CD4-positive, alpha-beta T cell treated with Interleukin-6 at 100 ng/mL for 8 hours (primary cell): ENCODE measurements at regions not wholly inside any gene's neighbourhood (a gene's known extent, or its start where the extent isn't known, plus 50 kb on each side); places are given as distances from the start of the nearest gene placed in this dataset.

ENCODE experiments used
- DNase-seq: peaks from one replicate; pipeline ENCODE4 v3.0.0-alpha.2; 2020; ENCODE audit warnings: mixed read lengths, low spot score

DNA sequence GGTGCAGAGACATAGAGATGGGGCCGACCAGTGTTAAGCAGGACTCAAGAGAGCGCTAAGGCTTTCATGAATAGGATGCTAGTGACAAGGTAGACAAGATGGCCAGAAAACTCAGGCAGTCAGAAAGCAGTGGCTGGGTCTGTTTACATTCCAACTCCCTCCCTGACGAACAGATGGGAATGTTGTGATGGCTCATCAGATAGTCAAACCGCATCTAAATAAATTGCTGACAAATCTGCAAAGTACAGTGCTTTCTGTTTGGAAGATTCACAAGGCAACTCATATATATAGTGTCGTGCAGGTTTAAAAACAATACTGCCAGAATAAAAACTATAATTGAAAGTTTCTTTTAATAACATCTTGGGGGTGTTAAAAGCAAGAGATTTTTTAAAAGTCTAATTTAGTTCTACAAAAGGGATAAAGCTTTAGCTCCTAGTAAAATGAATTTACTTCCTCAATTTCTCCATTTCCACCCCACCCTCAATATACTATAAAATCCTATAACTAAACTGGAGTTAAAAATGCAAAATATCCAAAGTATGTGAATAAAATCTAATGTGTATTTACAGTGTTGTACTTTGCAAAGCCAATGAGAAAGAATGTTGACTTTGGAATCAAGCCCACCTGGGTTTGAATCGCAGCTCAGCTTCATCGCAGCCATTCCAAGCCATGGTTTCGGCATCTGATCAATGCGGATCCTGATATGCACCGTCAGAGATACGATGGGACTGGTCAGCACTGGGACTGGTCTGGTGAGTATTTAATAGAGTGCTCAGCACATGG lies 247.3 kb upstream of the PDE10A start:
- no peak for DNase-seq

DNA sequence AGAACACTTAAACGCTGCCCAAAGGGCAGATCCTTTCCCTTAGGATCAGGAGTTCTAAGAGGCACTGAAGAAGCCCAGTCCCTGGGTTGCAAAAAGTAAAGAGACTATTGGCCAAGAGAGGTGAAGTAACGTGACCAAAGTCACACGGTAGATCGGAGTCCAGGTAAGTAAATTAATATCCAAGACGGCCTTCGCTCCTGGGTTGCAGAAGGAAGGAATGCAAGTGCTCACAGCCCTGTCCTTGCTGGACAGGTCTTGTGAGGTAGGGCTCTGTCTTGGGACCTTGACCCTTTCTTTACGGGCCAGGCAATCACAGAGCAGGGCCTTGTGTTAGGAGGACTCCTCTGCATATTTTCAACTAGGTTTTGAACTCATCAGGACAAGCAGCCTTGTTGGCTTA lies 243.7 kb upstream of the PDE10A start:
- DNase-seq, result no peak

DNA sequence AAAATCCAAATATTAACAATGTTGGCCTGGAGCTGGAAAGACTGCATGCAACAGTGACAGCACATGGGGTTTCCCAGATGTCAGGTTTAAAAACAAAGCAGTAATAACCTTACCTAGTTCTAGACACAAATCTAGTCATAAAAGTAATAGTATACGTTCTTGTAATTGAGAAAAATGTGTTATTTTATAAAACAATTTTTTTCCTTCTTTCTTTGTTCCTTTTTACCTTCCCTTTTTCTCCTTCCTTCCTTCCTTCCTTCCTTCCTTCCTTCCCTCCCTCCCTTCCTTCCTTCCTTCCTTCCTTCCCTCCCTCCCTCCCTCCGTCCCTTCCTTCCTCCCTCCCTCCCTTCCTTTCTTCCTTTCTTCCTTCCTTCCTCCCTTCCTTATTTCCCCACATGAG lies 242.7 kb upstream of the PDE10A start:
- DNase-seq, result no peak

DNA sequence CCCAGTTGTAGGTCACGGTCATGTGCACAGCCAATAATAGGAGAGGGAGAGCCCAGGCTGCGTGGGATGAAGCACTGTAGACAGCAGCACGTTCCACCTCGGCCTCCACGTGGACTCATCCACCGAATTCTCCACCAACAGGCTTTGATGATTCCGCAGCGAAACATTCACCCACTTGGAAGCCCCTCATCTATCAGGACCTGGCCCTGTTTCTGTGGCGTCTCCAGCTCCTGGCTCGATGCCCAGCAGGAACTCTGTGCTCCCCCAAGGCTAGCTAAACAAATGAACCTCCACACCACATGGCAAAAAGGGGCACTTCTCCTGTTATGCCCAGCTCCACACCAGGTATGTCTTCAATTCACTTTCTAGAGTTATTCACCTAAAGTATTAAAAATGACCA lies 237.9 kb upstream of the PDE10A start:
- no peak for DNase-seq

DNA sequence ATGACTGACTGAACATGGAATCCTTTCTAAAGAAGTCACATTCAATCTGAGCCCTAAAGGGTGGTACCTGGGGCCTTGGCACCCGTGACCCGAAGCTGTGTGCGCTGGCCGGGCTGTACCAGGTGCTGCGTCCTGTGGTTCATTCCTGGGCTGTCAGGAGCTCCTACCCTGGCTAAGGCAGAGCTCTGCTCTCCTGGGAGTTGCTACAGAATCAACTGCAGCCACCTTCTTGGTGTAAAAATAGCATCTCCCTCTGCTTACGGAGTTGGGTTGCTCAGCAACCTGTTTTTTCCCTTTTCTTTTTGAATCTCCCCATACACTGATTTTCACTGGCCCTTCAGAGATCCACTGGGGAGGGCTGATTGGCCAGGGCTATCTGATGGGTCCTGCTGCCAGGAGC lies 236.6 kb upstream of the PDE10A start:
- DNase-seq, result no peak

DNA sequence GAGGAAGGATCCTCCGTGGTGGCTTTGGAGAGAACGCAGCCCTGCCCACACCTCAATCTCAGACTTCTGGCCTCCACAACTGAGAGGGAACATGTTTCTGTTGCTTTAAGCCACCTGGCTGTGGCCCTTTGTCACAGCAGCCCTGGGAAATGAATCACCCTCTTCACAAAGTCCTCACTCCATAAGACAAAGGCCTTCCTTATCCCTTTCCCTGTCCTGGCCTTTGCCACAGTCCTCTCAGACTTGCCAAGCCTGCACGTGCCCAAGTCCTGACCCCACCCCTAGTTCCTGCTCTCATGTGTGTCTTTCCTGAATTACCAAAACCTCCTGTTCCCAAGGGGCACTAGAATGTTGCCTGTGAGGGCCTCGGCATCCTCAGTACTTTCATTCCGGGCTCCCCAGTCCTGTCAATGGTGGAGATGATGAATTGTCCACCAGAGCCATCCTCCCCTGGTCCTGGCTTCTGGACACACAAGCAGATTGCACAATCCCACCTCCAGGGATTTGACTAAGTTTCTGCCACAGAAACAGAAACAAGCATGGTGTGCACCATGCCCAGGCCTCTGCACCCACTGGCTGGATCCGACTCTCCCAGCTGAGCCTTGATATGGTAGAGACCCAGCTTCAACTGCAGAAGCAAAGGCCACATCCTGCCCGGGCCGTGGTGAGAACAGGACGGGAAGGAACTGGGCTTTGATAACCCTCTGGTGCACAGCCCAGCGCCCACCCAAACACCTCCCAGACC lies 232.6 kb upstream of the PDE10A start:
- DNase-seq, result no peak

DNA sequence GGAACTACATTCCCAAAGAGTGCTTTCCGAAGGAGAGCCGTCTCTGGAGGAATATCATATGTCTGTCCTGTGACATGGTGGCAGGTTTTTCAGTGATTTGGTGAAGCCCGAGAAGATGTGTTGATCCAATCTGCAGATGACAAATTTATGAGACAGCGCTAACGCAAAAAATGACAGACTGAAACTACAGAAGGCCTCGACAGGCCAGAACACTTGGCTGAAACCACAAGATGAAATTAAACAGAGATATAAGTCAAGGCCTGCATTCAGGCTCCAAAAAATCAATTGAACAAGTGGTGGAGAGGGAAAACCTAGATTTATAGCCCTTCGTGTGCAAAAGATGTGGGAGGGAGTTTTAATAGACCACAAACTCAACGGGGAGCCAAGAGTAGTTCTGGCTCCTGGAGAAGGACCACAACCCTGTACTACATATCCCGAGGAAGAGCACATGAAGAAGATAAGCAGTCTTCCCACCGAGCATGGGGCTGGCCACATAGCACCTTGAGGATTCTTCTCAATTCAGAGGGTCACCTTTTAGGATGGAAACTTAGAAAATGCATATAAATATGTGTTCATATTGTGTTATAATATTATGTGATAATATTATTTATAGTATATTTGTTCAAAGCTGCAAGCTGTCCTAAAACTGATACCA lies 231.3 kb upstream of the PDE10A start:
- DNase-seq, result no peak

DNA sequence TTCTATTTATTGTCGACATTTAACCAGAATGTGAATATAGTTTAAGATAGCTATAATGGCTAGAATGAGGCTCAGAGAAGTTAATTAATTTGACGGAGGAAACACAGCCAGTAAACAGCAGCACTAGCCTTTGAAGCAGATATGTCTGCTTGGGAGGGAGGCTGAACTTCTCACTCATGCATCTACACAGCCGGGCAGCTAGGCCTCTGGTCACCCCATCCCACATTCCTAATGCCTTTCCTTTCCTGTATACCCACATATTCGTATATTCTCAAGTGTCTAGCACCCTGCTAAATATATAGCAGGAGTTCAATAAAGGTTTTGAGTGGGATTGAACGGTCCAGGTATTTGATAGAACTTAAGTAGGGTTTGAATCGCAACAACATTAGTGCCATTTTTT lies 230.4 kb upstream of the PDE10A start:
- no peak for DNase-seq

DNA sequence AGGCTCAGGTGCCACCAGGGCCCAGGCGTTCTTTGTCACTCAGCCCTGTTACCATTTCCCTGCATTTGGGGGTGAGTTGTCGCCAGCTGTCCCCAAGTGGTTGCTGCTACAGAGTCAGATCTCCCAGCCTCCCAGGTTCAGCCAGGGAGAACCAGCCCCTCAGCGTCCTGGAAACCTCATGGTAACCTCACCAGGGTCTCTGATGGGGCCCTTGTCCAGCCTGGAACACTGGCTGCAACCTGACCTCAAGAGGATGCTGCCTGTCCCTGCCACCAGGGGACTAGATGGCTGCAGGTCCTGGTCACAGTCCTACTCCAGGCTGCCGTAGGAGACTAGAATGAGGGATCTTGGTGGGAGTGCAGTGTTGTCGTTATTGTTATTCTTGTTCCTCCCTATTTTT lies 228.3 kb upstream of the PDE10A start:
- no peak for DNase-seq

DNA sequence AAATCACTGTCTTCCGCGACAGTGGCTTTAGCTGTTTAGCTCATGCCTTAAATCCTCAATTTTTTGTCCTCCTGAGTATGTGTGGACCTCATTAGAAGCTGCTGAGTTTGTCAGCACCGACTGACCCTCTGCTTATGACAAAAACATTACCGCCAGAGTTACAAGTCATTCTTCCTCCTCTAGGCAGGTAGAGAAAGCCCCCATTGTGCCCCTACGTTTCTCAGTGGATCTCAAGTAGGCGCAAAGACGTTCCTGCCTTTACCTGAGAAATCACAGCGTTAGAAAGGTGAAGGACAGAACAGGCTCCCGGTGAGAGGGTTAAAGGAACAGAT lies 227.3 kb upstream of the PDE10A start:
- DNase-seq, result no peak

DNA sequence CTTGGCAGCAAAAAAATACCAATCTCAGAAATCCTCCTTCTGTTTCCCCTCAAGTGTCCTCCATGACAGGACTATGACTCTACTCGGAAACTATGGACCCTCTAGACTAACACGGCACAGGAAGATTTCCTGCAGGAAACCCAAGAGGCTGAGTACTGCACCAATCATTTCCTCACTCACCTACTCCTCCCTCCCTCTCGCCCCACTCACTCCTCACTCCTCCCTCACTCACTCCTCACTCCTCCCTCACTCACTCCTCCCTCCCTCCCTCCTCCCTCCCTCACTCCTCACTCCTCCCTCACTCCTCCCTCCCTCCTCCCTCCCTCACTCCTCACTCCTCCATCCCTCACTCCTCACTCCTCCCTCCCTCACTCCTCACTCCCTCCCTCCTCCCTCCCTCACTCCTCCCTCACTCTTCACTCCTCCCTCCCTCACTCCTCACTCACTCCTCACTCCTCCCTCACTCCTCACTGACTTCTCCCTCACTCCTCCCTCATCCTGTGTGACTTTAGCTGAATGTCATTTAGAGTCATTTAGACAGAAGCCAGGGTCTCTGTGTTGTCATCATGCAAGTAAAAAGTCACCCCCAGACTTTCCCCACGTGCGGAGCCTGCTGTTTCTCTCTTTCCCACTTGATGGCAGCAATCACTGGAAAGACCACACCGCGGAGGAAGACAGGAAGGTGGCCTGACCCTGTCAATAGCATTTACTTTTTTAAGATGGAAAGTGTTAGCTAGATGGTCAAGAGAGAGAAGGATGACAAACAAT lies 226.8 kb upstream of the PDE10A start:
- DNase-seq, result no peak

DNA sequence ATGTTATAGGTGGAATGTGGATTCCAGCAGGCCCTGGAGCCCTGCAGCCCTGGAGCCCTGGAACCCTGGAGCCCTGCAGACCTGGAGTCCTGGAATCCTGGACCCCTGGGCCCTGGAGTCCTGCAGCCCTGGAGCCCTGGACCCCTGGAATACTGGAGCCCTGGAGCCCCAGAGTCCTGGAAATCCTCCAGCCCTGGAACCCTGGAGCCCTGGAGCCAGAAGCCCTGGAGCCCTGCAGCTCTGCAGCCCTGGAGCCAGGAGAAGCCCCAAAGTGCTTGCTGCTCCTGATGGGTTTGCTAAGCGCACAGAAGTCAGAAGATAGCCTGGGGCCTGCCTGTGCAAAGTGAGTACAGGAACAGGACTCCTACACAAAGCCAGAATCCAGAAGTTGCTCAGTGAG lies 223.1 kb upstream of the PDE10A start:
- DNase-seq, result no peak

DNA sequence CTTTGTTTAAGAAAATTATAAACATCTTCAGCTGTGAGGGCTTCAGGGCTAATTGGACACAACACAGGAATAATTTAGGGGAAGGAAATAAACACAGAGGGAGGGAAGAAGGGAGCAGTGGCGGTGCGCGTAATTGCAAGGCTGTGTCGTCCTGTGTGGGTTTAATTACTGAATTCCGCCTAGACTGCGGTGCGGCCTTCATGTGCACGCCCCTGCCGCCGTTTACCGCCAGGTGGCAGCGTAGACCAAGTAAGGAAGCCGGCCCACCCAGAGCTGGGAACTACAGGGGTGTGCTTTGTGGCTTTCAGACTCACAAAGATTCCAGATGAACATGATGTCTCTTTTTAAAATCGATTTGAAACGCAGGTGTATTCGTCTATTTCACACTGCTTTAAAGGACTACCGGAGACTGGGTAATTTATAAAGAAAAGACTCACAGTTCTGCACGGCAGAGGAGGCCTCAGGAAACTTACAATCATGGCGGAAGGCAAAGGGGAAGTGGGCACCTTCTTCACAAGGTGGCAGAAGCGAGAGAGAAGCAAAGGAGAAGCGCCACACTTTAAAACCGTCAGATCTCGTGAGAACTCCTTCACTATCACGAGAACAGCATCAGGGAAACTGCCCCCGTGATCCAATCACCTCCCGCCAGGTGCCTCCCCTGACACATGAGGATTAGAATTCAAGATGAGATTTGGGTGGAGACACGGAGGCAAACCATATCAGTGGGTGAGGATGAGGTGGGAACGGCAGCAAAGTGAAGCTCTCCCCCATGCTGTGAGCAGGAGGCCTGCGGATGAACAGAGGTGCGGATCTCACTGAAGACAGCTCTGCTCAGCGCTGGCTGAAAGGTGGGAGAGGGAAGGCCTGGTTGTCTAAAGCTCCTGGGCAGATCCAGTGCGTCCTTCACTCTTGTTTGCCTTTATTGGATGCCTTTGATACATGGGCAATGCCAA lies 222.0 kb upstream of the PDE10A start:
- peak; percentile 24 for DNase-seq

DNA sequence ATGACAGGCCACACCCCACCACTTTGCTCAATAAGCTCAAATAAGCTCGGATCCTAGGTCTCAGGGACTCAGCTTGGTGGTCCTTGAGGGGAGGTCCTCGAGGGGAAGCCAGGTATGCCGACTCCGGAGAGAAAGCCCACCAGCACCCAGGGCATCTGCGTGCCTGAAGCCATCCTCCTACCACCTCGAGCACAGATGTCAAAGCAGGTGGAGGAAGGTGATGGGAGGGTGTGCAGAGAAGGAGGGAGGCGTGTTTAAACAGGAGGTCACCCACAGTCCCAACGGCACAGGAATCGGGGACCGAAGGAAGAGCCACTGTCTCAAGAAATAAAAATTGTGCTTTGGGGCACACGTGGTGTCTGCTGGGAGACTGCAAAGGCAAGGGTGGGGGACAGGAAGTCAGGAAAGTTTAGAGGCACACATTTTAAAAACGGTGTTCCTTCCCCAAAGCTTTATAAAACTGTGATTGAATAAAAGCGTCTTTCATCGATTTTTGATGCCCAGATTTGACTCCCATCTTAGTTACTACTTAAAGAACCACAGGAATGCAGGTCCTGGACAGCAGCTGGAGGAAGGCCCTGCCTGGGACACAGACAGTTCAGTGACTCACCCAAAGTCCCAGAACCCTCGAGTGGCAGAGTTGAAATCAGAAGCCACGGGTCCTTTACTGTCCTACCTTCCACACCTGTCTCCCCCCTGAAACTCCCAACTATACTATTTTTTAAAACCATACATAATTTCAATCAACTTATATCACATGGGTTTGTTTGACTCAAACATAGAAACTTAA lies 221.0 kb upstream of the PDE10A start:
- DNase-seq, result no peak

DNA sequence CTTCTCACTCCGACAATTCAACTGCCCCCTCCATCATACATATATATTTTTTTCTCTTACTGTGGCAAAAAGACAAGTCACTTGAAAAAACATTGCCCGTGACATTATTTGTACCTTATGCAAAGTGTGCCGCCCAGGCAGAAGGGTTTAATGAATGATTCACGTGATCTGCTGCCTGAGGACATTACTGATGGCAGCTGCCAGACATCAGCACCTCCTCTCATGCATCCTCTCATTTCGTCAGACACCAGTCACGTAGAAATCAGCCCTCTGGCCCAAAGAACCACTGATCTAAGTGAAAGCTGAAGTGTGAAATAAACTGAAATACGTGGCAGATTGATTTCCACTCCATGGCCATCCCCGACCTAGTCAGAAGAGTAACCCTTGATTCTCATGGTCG lies 218.8 kb upstream of the PDE10A start:
- DNase-seq, result no peak

DNA sequence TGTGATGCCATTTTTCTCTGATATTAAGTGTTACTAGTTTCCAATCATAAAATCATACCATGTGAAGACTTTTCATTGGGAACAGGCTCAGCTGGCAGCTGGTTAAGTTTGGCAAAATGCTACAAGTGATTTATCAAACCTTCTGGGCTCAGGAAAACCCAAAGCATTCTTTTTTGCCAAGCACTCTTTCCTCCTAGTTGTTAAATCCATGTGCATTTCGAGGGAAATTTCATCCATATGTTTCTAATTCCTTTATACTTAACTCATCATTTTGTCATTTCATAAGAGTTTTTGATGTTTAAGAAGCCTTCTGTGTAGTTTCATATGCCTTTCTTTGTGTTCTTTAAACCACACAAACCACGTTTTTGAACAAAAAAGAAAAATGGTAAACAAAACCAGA lies 217.6 kb upstream of the PDE10A start:
- DNase-seq, result no peak

DNA sequence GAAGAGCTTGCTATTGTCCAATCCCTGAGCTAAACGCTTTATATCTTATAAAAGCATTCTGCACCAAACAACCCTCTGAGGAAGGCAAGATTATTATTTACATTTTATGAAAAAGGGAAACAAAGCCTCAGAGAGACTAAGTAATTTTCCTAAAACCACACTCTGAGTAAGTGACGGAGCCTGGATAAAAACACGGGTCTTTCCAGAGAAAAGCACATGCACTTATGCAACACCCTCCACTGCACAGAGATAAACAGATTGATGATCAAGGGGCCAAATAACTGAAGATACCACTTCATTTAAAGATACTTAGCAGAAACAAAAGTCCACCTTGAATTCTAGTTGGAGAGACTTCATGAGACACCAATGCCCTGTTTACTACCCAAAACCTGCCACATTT lies 214.7 kb upstream of the PDE10A start:
- DNase-seq, result no peak

DNA sequence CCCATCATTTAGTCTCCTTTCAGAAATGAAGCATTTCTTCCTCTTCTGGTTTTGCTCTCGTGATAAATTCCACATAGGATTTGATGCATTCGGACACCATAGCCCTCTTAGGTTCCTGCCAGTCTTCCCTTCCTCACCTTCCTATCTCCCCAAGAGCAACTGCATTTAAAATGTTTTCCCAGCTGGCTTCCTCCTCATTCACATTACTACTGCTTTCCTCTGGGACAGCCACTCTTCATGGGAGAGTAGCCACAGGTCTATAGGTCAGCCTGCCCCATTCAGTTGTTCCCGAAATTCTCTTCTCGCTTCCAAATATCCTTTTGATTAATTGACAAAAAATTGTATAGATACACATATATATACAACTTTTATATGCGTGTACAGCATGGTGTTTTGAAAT lies 214.2 kb upstream of the PDE10A start:
- no peak for DNase-seq

DNA sequence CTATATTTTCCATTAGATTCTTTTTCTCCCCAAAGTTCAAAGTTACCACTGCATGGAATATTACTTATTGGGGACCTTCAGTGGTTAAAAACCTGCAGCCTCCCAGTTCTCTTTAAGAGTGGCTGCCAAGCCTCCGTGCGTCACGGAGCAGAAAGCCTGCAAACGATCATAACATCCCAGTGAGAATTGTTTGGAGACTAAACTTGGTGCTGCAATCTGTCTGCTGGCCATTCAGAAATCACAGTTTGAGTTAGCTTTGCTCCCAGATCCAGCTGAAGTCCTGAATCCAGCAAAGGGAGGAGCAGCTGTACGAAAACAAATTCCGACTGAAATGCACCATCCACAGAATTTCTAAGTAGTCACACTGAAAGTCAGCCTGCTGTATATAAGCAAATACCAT lies 213.5 kb upstream of the PDE10A start:
- no peak for DNase-seq

DNA sequence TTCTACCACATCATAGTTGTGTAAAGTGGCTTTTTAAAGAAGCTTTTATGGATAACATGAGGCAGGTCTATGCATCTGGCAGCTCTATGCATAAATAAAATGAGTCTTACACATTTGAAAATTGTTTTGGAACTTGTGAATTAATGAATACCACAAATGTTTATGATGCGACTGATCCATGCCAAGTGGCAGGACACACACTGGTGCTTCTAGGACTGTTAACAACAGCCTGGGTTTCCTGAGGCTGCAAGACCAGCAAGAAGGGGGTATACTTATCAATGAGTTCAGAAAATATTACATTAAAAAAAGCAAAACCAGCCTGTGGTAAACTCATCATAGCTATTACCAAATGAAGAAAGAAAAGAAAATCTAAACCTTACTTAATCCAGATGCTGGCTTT lies 212.9 kb upstream of the PDE10A start:
- DNase-seq, result no peak

DNA sequence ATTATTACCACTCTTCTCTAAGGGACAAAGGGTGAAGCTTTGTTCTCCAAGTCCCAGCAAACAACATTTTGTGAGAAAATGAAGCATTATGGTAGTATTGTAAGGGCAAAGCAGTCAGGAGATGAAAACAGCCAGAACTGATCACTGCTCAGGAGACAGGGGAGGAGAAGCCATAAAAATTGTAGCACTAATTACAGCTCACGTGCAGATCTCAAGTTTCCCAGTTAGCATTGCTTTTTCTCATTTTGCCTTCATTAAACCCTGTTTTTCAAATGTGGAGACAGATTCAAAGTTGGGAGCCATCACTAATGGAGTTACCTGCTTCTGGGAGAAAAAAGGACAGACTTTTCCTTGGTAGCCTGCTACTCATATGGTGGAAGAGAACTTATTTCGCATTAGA lies 210.9 kb upstream of the PDE10A start:
- DNase-seq, result no peak
